Gastroesophageal sphincter (tissue), 4 donors: ENCODE measurements at regions not wholly inside any gene's neighbourhood (a gene's known extent, or its start where the extent isn't known, plus 50 kb on each side); places are given as distances from the start of the nearest gene placed in this dataset.

ENCODE experiments used
- ATAC-seq: fragments of 150-250 bp; one replicate; pipeline ENCODE4 v1.9.1; 2016; ENCODE audit warnings: mild to moderate bottlenecking, moderate library complexity
- H3K27ac ChIP-seq, 4 donors: fragments of 200-600 bp; sonication (generic) in 3 of 4; 1 replicate in 3 of 4; 2 replicates in 1 of 4; pipeline ENCODE4 v1.5.1; 2016 to 2019
- H3K27me3 ChIP-seq: fragments of 200-600 bp; sonication (generic); one replicate; pipeline ENCODE4 v1.5.1; 2019
- H3K36me3 ChIP-seq, 2 donors: fragments of 200-600 bp; sonication (generic); one replicate each; pipeline ENCODE4 v1.5.1; 2019; ENCODE audit warnings: control low read depth in 1 of 2
- H3K4me1 ChIP-seq, 3 donors: fragments of 200-600 bp; sonication (generic); 1 replicate in 2 of 3; 2 replicates in 1 of 3; pipeline ENCODE4 v1.5.1; 2016 to 2019; ENCODE audit warnings: control low read depth in 2 of 3
- H3K4me3 ChIP-seq, 2 donors: fragments of 200-600 bp; sonication (generic); one replicate each; pipeline ENCODE4 v1.5.1; 2019; ENCODE audit warnings: mild to moderate bottlenecking in 1 of 2, moderate library complexity in 1 of 2
- H3K9me3 ChIP-seq, 3 donors: fragments of 200-600 bp; sonication (generic); one replicate each; pipeline ENCODE4 v1.5.1; 2017 to 2019; ENCODE audit warnings: control low read depth in 2 of 3
- CTCF ChIP-seq, 4 experiments: fragments of 200-600 bp in 2 of 4; fragments of 450-650 bp in 2 of 4; sonication (generic) in 1 of 4; IDR thresholded peaks; one replicate each; pipeline ENCODE4 v1.5.1; 2017 to 2019; ENCODE audit warnings: antibody characterized with exemption in 4 of 4, mild to moderate bottlenecking in 2 of 4, moderate library complexity in 2 of 4
- EP300 ChIP-seq: sonication (generic); formaldehyde crosslinking; IDR thresholded peaks from one replicate; pipeline ENCODE4 v1.6.1; 2017; ENCODE audit warnings: antibody characterized with exemption, mild to moderate bottlenecking
- POLR2A ChIP-seq, 2 donors: fragments of 450-650 bp; IDR thresholded peaks; one replicate each; pipeline ENCODE4 v1.6.1; 2017; ENCODE audit warnings: antibody characterized with exemption in 2 of 2, mild to moderate bottlenecking in 2 of 2, moderate library complexity in 1 of 2
- POLR2AphosphoS5 ChIP-seq: sonication (generic); formaldehyde crosslinking; IDR thresholded peaks from one replicate; pipeline ENCODE4 v1.6.1; 2017; ENCODE audit warnings: antibody characterized with exemption
- WGBS, 2 donors: methylation state at CpG; one replicate each; pipeline ENCODE4 v1.1.5; 2018; ENCODE audit warnings: low coverage in 1 of 2; 5-methylcytosine and 5-hydroxymethylcytosine counted together

GRCh38 chr6:110040716-110041115 is 62.6 kb downstream of the GPR6 start:
- 72 to 84% methylated on average over 3 to 5 of the region's 7 CpGs for WGBS, 2 donors
- Histone ChIP-seq H3K4me3 (no peak overlapping the region), H3K36me3 (no peaks in the 10 kb centered on the region), H3K9me3 (peaks cover 0 to 5% (median 0%) of the 10 kb centered on the region in 3 donors), H3K27me3 (no peaks in the 10 kb centered on the region), H3K27ac (no peak overlapping the region), H3K4me1 (no peaks in the 10 kb centered on the region)
- no peak for ATAC-seq
- no peak for TF ChIP-seq EP300
- no peak for TF ChIP-seq POLR2A (IDR thresholded peaks at IDR 0.05)
- TF ChIP-seq CTCF (IDR thresholded peaks at IDR 0.05) = no peak
- TF ChIP-seq POLR2AphosphoS5 = no peak

- no peak overlapping the region for H3K4me3 ChIP-seq
- H3K27me3 ChIP-seq = no peaks in the 10 kb centered on the region
- no peaks in the 10 kb centered on the region for H3K36me3 ChIP-seq
- no peak overlapping the region for H3K27ac ChIP-seq
- WGBS, 2 donors = 69% methylated on average over 2 of the region's 2 CpGs; no CpG with 5 or more reads in 1 of the 2 donors
- no peak for TF ChIP-seq POLR2AphosphoS5
- no peak for TF ChIP-seq EP300
- TF ChIP-seq CTCF (IDR thresholded peaks at IDR 0.05) = no peak
- TF ChIP-seq POLR2A (IDR thresholded peaks at IDR 0.05) = no peak
- ATAC-seq = no peak
- H3K9me3 ChIP-seq = peaks cover 0 to 9% (median 0%) of the 10 kb centered on the region in 3 donors
- H3K4me1 ChIP-seq = no peaks in the 10 kb centered on the region
These were observed 63.0 kb downstream of the GPR6 start for GRCh38 chr6:110041126-110041525.

GRCh38 chr6:110041830-110042229 is 63.7 kb downstream of the GPR6 start:
- H3K4me1 ChIP-seq = no peaks in the 10 kb centered on the region
- no peaks in the 10 kb centered on the region for H3K36me3 ChIP-seq
- no peak for TF ChIP-seq POLR2AphosphoS5
- WGBS, 2 donors = 78 to 87% methylated on average over 4 to 5 of the region's 5 CpGs
- H3K27me3 ChIP-seq = no peaks in the 10 kb centered on the region
- no peak overlapping the region for H3K4me3 ChIP-seq
- peaks cover 0 to 9% (median 0%) of the 10 kb centered on the region in 3 donors for H3K9me3 ChIP-seq
- no peak overlapping the region for H3K27ac ChIP-seq
- no peak for ATAC-seq

GRCh38 chr6:110042670-110043296 is 64.7 kb downstream of the GPR6 start:
- Histone ChIP-seq H3K27me3 (no peaks in the 10 kb centered on the region), H3K27ac (no peak overlapping the region), H3K4me1 (no peaks in the 10 kb centered on the region), H3K9me3 (peaks cover 0 to 9% (median 0%) of the 10 kb centered on the region in 3 donors), H3K4me3 (no peak overlapping the region), H3K36me3 (no peaks in the 10 kb centered on the region)
- 83 to 85% methylated on average over 4 to 5 of the region's 9 CpGs for WGBS, 2 donors
- TF ChIP-seq POLR2AphosphoS5 (no peak), POLR2A (IDR thresholded peaks at IDR 0.05) (no peak), EP300 (no peak), CTCF (IDR thresholded peaks at IDR 0.05) (no peak)
- no peak for ATAC-seq

- Histone ChIP-seq H3K4me3 (no peak overlapping the region), H3K4me1 (no peaks in the 10 kb centered on the region), H3K27ac (no peak overlapping the region), H3K9me3 (peaks cover 0 to 9% (median 0%) of the 10 kb centered on the region in 3 donors), H3K27me3 (no peaks in the 10 kb centered on the region), H3K36me3 (no peaks in the 10 kb centered on the region)
- 52 to 60% methylated on average over 1 to 5 of the region's 6 CpGs for WGBS, 2 donors
- TF ChIP-seq EP300 (no peak), CTCF (IDR thresholded peaks at IDR 0.05) (no peak), POLR2AphosphoS5 (no peak), POLR2A (IDR thresholded peaks at IDR 0.05) (no peak)
- ATAC-seq = no peak
These were observed 65.4 kb downstream of the GPR6 start for GRCh38 chr6:110043366-110043994.
